ENCODE measurements at regions not wholly inside any gene's neighbourhood (a gene's known extent, or its start where the extent isn't known, plus 50 kb on each side); places are given as distances from the start of the nearest gene placed in this dataset.

- ChIA-PET SMC1A (ENCODE audit: uncharacterized antibody, unreplicated experiment) (no interaction called here), POLR2A (no interaction called here), RAD21 (ENCODE audit: unreplicated experiment) (no interaction called here), CTCF (no interaction called here)
- Histone ChIP-seq H3K27ac (ENCODE audit: control insufficient read depth, insufficient read depth) (no peak overlapping the region), H3K4me1 (ENCODE audit: control insufficient read depth, insufficient read depth, low read length) (no peaks in the 10 kb centered on the region), H3K36me3 (ENCODE audit: control insufficient read depth in 2 of 2, insufficient read depth in 2 of 2, low read length in 1 of 2) (no peaks in the 10 kb centered on the region), H3K9ac (ENCODE audit: control insufficient read depth, insufficient read depth, low read length) (no peak overlapping the region), H3K4me2 (ENCODE audit: control insufficient read depth, insufficient read depth) (no peak overlapping the region), H3K9me3 (replicated peaks; ENCODE audit: control insufficient read depth, insufficient read depth, low read length) (no peaks in the 10 kb centered on the region; the same call in 2 of the 3 replicates), H3K4me3 (no peak overlapping the region), H3K27me3 (replicated peaks in 1 of 2; ENCODE audit: control insufficient read depth in 2 of 2, insufficient read depth in 2 of 2, low read length in 1 of 2) (no peaks in the 10 kb centered on the region), H2AFZ (ENCODE audit: control insufficient read depth, low read depth, low read length) (no peak overlapping the region), H3K79me2 (ENCODE audit: control insufficient read depth, insufficient read depth, low read length) (no peaks in the 10 kb centered on the region), H4K20me1 (ENCODE audit: control insufficient read depth, insufficient read depth) (no peaks in the 10 kb centered on the region)
- 11% methylated on average over 4 of the region's 4 CpGs for WGBS (ENCODE audit: insufficient coverage, insufficient replicate concordance, low lambda C conversion rate, missing lambda C conversion rate)
- no TSS peak for BruUV-seq (replicated peaks)
- DNase-seq (ENCODE audit: low read depth, low spot score) (no peak), ATAC-seq (no peak), FAIRE-seq (no peak)
- in situ Hi-C loops (cut with MboI) = no loop called here
- TF ChIP-seq STAT3 (IDR thresholded peaks at IDR 0.05; ENCODE audit: low read depth, low read length) (no peak), CBFB (IDR thresholded peaks at IDR 0.05; ENCODE audit: low read depth) (no peak), YBX1 (IDR thresholded peaks at IDR 0.05) (no peak), BHLHE40 (IDR thresholded peaks at IDR 0.05; ENCODE audit: borderline replicate concordance in 1 of 2, low read depth in 2 of 2, low read length in 1 of 2) (no peak)
- intact Hi-C loops (cut with micrococcal nuclease; ENCODE audit: unreplicated experiment) = no loop called here
These were observed 1523.2 kb downstream of the UQCRFS1 start for GRCh38 chr19:27689734-27690241.

DNA sequence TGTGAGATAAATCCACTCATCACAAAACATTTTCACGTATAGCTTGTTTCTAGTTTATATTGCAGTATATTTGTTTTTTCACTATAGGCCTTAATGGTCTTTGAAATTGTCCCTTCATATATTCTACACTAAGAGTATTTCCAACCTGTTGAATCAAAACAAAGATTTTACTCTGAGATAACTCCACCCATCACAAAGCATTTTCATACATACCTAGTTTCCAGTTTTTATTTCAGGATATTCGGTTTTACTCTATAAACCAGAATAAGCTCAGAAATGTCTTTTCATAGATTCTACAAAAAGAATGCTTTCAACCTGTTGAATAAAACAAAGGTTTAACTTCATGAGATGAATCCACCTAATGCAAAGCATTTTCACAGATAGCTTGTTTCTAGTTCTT, 1528.7 kb downstream of the UQCRFS1 start:
- intact Hi-C loops (cut with micrococcal nuclease; ENCODE audit: unreplicated experiment) (no loop called here), in situ Hi-C loops (cut with MboI) (no loop called here)
- 60% methylated on average over 2 of the region's 2 CpGs for WGBS (ENCODE audit: insufficient coverage, insufficient replicate concordance, low lambda C conversion rate, missing lambda C conversion rate)
- ChIA-PET CTCF (no interaction called here), RAD21 (ENCODE audit: unreplicated experiment) (no interaction called here), POLR2A (no interaction called here), SMC1A (ENCODE audit: uncharacterized antibody, unreplicated experiment) (no interaction called here)
- no peaks in the 10 kb centered on the region for H3K9me3 ChIP-seq (replicated peaks; ENCODE audit: control insufficient read depth, insufficient read depth, low read length)
- H2AFZ ChIP-seq (ENCODE audit: control insufficient read depth, low read depth, low read length) = no peak overlapping the region
- no peaks in the 10 kb centered on the region for H3K4me1 ChIP-seq (ENCODE audit: control insufficient read depth, insufficient read depth, low read length)
- H3K9ac ChIP-seq (ENCODE audit: control insufficient read depth, insufficient read depth, low read length) = no peak overlapping the region
- no TSS peak for BruUV-seq (replicated peaks)
- no peaks in the 10 kb centered on the region for H3K36me3 ChIP-seq (ENCODE audit: control insufficient read depth in 2 of 2, insufficient read depth in 2 of 2, low read length in 1 of 2)
- no peak overlapping the region for H3K4me2 ChIP-seq (ENCODE audit: control insufficient read depth, insufficient read depth)
- ATAC-seq (no peak), DNase-seq (ENCODE audit: low read depth, low spot score) (no peak), FAIRE-seq (no peak)
- no peak overlapping the region for H3K27ac ChIP-seq (ENCODE audit: control insufficient read depth, insufficient read depth)
- no peaks in the 10 kb centered on the region for H4K20me1 ChIP-seq (ENCODE audit: control insufficient read depth, insufficient read depth)
- no peaks in the 10 kb centered on the region for H3K79me2 ChIP-seq (ENCODE audit: control insufficient read depth, insufficient read depth, low read length)
- no peak overlapping the region for H3K4me3 ChIP-seq
- no peaks in the 10 kb centered on the region for H3K27me3 ChIP-seq (replicated peaks in 1 of 2; ENCODE audit: control insufficient read depth in 2 of 2, insufficient read depth in 2 of 2, low read length in 1 of 2)
- TF ChIP-seq, protein P1, sequence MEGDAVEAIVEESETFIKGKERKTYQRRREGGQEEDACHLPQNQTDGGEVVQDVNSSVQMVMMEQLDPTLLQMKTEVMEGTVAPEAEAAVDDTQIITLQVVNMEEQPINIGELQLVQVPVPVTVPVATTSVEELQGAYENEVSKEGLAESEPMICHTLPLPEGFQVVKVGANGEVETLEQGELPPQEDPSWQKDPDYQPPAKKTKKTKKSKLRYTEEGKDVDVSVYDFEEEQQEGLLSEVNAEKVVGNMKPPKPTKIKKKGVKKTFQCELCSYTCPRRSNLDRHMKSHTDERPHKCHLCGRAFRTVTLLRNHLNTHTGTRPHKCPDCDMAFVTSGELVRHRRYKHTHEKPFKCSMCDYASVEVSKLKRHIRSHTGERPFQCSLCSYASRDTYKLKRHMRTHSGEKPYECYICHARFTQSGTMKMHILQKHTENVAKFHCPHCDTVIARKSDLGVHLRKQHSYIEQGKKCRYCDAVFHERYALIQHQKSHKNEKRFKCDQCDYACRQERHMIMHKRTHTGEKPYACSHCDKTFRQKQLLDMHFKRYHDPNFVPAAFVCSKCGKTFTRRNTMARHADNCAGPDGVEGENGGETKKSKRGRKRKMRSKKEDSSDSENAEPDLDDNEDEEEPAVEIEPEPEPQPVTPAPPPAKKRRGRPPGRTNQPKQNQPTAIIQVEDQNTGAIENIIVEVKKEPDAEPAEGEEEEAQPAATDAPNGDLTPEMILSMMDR (IDR thresholded peaks at IDR 0.05 in 2 of 3, conservative IDR thresholded peaks at IDR 0.05 in 1 of 3; ENCODE audit: control insufficient read depth in 2 of 3, extremely low read depth in 1 of 3, insufficient read depth in 1 of 3, low read depth in 3 of 3, low read length in 3 of 3) = no peak
- TF ChIP-seq SIX5 (IDR thresholded peaks at IDR 0.05; ENCODE audit: low read depth, low read length, severe bottlenecking) = no peak
- no peak for TF ChIP-seq ZBTB33 (IDR thresholded peaks at IDR 0.05)
- no peak for TF ChIP-seq RBBP5 (conservative IDR thresholded peaks at IDR 0.05)
- TF ChIP-seq EGR1 (IDR thresholded peaks at IDR 0.05; ENCODE audit: borderline replicate concordance in 1 of 2, low read depth in 2 of 2, low read length in 2 of 2) = no peak
- TF ChIP-seq JUNB (IDR thresholded peaks at IDR 0.05) = no peak
- TF ChIP-seq, protein P2, sequence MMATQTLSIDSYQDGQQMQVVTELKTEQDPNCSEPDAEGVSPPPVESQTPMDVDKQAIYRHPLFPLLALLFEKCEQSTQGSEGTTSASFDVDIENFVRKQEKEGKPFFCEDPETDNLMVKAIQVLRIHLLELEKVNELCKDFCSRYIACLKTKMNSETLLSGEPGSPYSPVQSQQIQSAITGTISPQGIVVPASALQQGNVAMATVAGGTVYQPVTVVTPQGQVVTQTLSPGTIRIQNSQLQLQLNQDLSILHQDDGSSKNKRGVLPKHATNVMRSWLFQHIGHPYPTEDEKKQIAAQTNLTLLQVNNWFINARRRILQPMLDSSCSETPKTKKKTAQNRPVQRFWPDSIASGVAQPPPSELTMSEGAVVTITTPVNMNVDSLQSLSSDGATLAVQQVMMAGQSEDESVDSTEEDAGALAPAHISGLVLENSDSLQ (IDR thresholded peaks at IDR 0.05) = no peak
- TF ChIP-seq TBL1XR1 (IDR thresholded peaks at IDR 0.05; ENCODE audit: low read depth, low read length) = no peak
- TF ChIP-seq POLR2AphosphoS2 (IDR thresholded peaks at IDR 0.05; ENCODE audit: low read depth, low read length) = no peak
- no peak for TF ChIP-seq ZZZ3 (IDR thresholded peaks at IDR 0.05; ENCODE audit: control insufficient read depth, insufficient read length, low read depth)
- no peak for TF ChIP-seq RB1 (IDR thresholded peaks at IDR 0.05; ENCODE audit: borderline replicate concordance)
